ENCODE measurements at regions not wholly inside any gene's neighbourhood (a gene's known extent, or its start where the extent isn't known, plus 50 kb on each side); places are given as distances from the start of the nearest gene placed in this dataset.

GRCh38 chr13:57443494-57443893, 188.1 kb upstream of the PCDH17 start:
- TF ChIP-seq ZNF433 (tag by site-specific recombination; IDR thresholded peaks at IDR 0.05; ENCODE audit: low read depth) (no peak), BCL6B (tag by site-specific recombination; IDR thresholded peaks at IDR 0.05) (no peak), KLF17 (tag by site-specific recombination; IDR thresholded peaks at IDR 0.05) (no peak), ZNF366 (tag by site-specific recombination; conservative IDR thresholded peaks at IDR 0.05) (no peak), ZNF560 (tag by site-specific recombination; IDR thresholded peaks at IDR 0.05; ENCODE audit: borderline replicate concordance) (no peak), ZNF837 (tag by site-specific recombination; IDR thresholded peaks at IDR 0.05) (no peak), RBAK (tag by site-specific recombination; IDR thresholded peaks at IDR 0.05) (no peak), SP7 (tag by site-specific recombination; IDR thresholded peaks at IDR 0.05) (no peak), ZFP41 (tag by site-specific recombination; IDR thresholded peaks at IDR 0.05; ENCODE audit: borderline replicate concordance) (no peak), ZNF223 (tag by site-specific recombination; IDR thresholded peaks at IDR 0.05) (no peak), GLIS1 (tag by site-specific recombination; IDR thresholded peaks at IDR 0.05) (no peak), SCRT2 (tag by site-specific recombination; IDR thresholded peaks at IDR 0.05) (no peak), ZNF701 (tag by site-specific recombination; IDR thresholded peaks at IDR 0.05) (no peak), ZNF501 (tag by site-specific recombination; IDR thresholded peaks at IDR 0.05) (no peak), ZNF777 (tag by site-specific recombination; IDR thresholded peaks at IDR 0.05; ENCODE audit: borderline replicate concordance) (no peak), ZNF324 (tag by site-specific recombination; IDR thresholded peaks at IDR 0.05) (no peak)
- Histone ChIP-seq H3K36me3 (ENCODE audit: control insufficient read depth in 2 of 2, insufficient read depth in 1 of 2, low read length in 2 of 2) (no peaks in the 10 kb centered on the region), H3K4me3 (ENCODE audit: low read depth, low read length) (no peak overlapping the region), H3K4me1 (ENCODE audit: control insufficient read depth, insufficient read depth, low read length) (no peaks in the 10 kb centered on the region), H3K9me3 (ENCODE audit: control insufficient read depth, insufficient read depth, low read depth, low read length) (no peaks in the 10 kb centered on the region), H3K27ac (ENCODE audit: extremely low read depth, low read depth, low read length) (no peak overlapping the region)
- POLR2A ChIA-PET: no interaction called here
- CTCF ChIA-PET: no interaction called here

- ChIA-PET POLR2A (no interaction called here), CTCF (no interaction called here)
- no peak for TF ChIP-seq ZBTB6 (tag by site-specific recombination; IDR thresholded peaks at IDR 0.05)
- no peak for TF ChIP-seq ZNF10 (tag by site-specific recombination; IDR thresholded peaks at IDR 0.05)
- no peak for TF ChIP-seq ZNF571 (tag by site-specific recombination; IDR thresholded peaks at IDR 0.05)
- no peak for TF ChIP-seq ZNF624 (tag by site-specific recombination; IDR thresholded peaks at IDR 0.05)
- no peak for TF ChIP-seq ZNF670 (tag by site-specific recombination; IDR thresholded peaks at IDR 0.05; ENCODE audit: low read depth)
- no peak for TF ChIP-seq ZNF76 (tag by site-specific recombination; IDR thresholded peaks at IDR 0.05; ENCODE audit: borderline replicate concordance, low read depth)
- TF ChIP-seq ZNF843 (tag by site-specific recombination; IDR thresholded peaks at IDR 0.05): no peak
- no peak for TF ChIP-seq ZNF335 (tag by site-specific recombination; conservative IDR thresholded peaks at IDR 0.05)
- TF ChIP-seq TSHZ1 (tag by site-specific recombination; IDR thresholded peaks at IDR 0.05; ENCODE audit: borderline replicate concordance): no peak
- no peak for TF ChIP-seq ZNF596 (tag by site-specific recombination; IDR thresholded peaks at IDR 0.05)
- Histone ChIP-seq H3K36me3 (ENCODE audit: control insufficient read depth in 2 of 2, insufficient read depth in 1 of 2, low read length in 2 of 2) (no peaks in the 10 kb centered on the region), H3K27ac (ENCODE audit: extremely low read depth, low read depth, low read length) (no peak overlapping the region), H3K4me3 (ENCODE audit: low read depth, low read length) (no peak overlapping the region), H3K9me3 (ENCODE audit: control insufficient read depth, insufficient read depth, low read depth, low read length) (no peaks in the 10 kb centered on the region), H3K4me1 (ENCODE audit: control insufficient read depth, insufficient read depth, low read length) (no peaks in the 10 kb centered on the region)
Observed at GRCh38 chr13:57450356-57450755, 181.2 kb upstream of the PCDH17 start.

All from HEK293 (cell line).